OCI-LY1 (cell line): ENCODE measurements at regions not wholly inside any gene's neighbourhood (a gene's known extent, or its start where the extent isn't known, plus 50 kb on each side); places are given as distances from the start of the nearest gene placed in this dataset.
"Not testable (repeated sequence)": the region's sequence is repeated elsewhere in the genome, so short reads cannot be mapped to it uniquely, and the experiment has no call there.

Source experiments
- H2AFZ ChIP-seq: fragments of 200-600 bp; sonication (generic), shearing (Covaris generic); 2 replicates; pipeline ENCODE4 v1.6.0; 2014; ENCODE audit warnings: antibody characterized with exemption, mild to moderate bottlenecking, low read length
- H3F3A ChIP-seq: fragments of 200-600 bp; sonication (generic), shearing (Covaris generic); 2 replicates; pipeline ENCODE4 v1.6.0; 2014; ENCODE audit warnings: mild to moderate bottlenecking, antibody characterized with exemption, low read length, moderate library complexity; ENCODE audit not compliant: insufficient read depth
- H3K27ac ChIP-seq: fragments of 200-600 bp; sonication (generic); 2 replicates; pipeline ENCODE4 v1.5.1; 2014; ENCODE audit warnings: low read length, mixed run types, mild to moderate bottlenecking, low read depth; ENCODE audit not compliant: poor library complexity, severe bottlenecking
- H3K27me3 ChIP-seq: fragments of 200-600 bp; sonication (generic); 2 replicates; pipeline ENCODE4 v1.6.0; 2014; ENCODE audit warnings: antibody characterized with exemption, mild to moderate bottlenecking, low read length, moderate library complexity; ENCODE audit not compliant: insufficient read depth
- H3K36me3 ChIP-seq: fragments of 200-600 bp; sonication (generic); 2 replicates; pipeline ENCODE4 v1.6.1; 2014; ENCODE audit warnings: mild to moderate bottlenecking, antibody characterized with exemption, low read length, moderate library complexity, mixed read lengths; ENCODE audit not compliant: insufficient read depth
- H3K4me1 ChIP-seq: fragments of 200-600 bp; sonication (generic); 2 replicates; pipeline ENCODE4 v1.5.1; 2014; ENCODE audit warnings: mild to moderate bottlenecking, low read length, moderate library complexity; ENCODE audit not compliant: insufficient read depth, severe bottlenecking
- H3K4me2 ChIP-seq: fragments of 200-600 bp; sonication (generic), shearing (Covaris generic); 2 replicates; pipeline ENCODE4 v1.6.1; 2014; ENCODE audit warnings: low read length
- H3K4me3 ChIP-seq: fragments of 200-600 bp; sonication (generic); 2 replicates; pipeline ENCODE4 v1.5.1; 2014; ENCODE audit warnings: low read length, low read depth, mild to moderate bottlenecking, mixed read lengths; ENCODE audit not compliant: poor library complexity, severe bottlenecking
- H3K79me2 ChIP-seq: fragments of 200-600 bp; shearing (Covaris generic); 2 replicates; pipeline ENCODE4 v1.6.1; 2016; ENCODE audit warnings: mixed run types, low read length, mixed read lengths; ENCODE audit not compliant: insufficient read depth
- H3K9ac ChIP-seq: fragments of 200-600 bp; sonication (generic), shearing (Covaris generic); 2 replicates; pipeline ENCODE4 v1.6.1; 2014; ENCODE audit warnings: mild to moderate bottlenecking, low read length, mixed read lengths
- H3K9me2 ChIP-seq: fragments of 200-600 bp; sonication (generic), shearing (Covaris generic); 2 replicates; pipeline ENCODE4 v1.6.1; 2014; ENCODE audit warnings: low read depth, mild to moderate bottlenecking, low read length, mixed read lengths
- H3K9me3 ChIP-seq: fragments of 200-600 bp; shearing (Covaris generic); 2 replicates; pipeline ENCODE4 v1.6.1; 2014; ENCODE audit warnings: low read length, mixed read lengths
- H4K20me1 ChIP-seq: fragments of 200-600 bp; sonication (generic), shearing (Covaris generic); 2 replicates; pipeline ENCODE4 v1.6.0; 2016; ENCODE audit warnings: mild to moderate bottlenecking, low read length; ENCODE audit not compliant: insufficient read depth
- EZH2 ChIP-seq: fragments of 200-600 bp; sonication (generic), shearing (Covaris generic); IDR thresholded peaks from 2 replicates; pipeline ENCODE4 v1.8.0; 2017; ENCODE audit warnings: borderline replicate concordance, mixed run types, mild to moderate bottlenecking, antibody characterized with exemption, low read length, moderate library complexity, mixed read lengths
- TF ChIP-seq, protein P1 (sequence below): fragments of 200-600 bp; sonication (generic), shearing (Covaris generic); IDR thresholded peaks from 2 replicates; pipeline ENCODE4 v1.5.1; 2017; ENCODE audit warnings: mild to moderate bottlenecking, antibody characterized with exemption, low read length, moderate library complexity, mixed read lengths

DNA sequence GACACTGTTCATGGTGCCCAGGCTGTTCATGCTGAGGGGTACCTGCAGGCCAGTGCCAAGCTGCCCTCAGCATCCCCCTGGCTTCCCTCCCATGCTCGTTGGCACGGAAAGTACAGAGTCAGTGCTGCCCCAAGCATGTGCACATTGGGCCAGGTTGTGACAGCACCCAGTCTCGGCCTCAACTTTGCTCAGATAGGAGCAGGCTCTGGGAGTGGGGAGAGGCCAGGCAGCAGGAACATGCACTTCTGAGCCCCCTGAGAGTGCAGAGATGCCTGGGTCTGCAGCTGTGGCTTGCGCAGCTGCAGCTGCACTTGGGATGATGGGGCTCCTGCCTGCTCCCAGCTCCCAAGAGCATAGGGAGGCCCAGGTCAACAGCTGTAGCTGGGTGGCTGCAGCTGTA is 966.4 kb upstream of the NCAM2 start:
- no peaks in the 10 kb centered on the region for H3K36me3 ChIP-seq
- no peaks in the 10 kb centered on the region for H3K4me1 ChIP-seq
- no peak overlapping the region for H2AFZ ChIP-seq

GRCh38 chr21:20040768-20041167 is 957.4 kb upstream of the NCAM2 start:
- H3K36me3 ChIP-seq, result no peaks in the 10 kb centered on the region
- no peak overlapping the region for H2AFZ ChIP-seq
- no peaks in the 10 kb centered on the region for H3K79me2 ChIP-seq
- H3K4me1 ChIP-seq, result no peaks in the 10 kb centered on the region
- no peaks in the 10 kb centered on the region for H3K9me3 ChIP-seq
- H3K9me2 ChIP-seq, result no peaks in the 10 kb centered on the region
- no peaks in the 10 kb centered on the region for H4K20me1 ChIP-seq
- no peak overlapping the region for H3K9ac ChIP-seq
- H3K27me3 ChIP-seq, result no peaks in the 10 kb centered on the region
- no peak overlapping the region for H3K4me2 ChIP-seq
- H3K27ac ChIP-seq, result no peak overlapping the region
- TF ChIP-seq EZH2, result no peak
- TF ChIP-seq, protein P1, sequence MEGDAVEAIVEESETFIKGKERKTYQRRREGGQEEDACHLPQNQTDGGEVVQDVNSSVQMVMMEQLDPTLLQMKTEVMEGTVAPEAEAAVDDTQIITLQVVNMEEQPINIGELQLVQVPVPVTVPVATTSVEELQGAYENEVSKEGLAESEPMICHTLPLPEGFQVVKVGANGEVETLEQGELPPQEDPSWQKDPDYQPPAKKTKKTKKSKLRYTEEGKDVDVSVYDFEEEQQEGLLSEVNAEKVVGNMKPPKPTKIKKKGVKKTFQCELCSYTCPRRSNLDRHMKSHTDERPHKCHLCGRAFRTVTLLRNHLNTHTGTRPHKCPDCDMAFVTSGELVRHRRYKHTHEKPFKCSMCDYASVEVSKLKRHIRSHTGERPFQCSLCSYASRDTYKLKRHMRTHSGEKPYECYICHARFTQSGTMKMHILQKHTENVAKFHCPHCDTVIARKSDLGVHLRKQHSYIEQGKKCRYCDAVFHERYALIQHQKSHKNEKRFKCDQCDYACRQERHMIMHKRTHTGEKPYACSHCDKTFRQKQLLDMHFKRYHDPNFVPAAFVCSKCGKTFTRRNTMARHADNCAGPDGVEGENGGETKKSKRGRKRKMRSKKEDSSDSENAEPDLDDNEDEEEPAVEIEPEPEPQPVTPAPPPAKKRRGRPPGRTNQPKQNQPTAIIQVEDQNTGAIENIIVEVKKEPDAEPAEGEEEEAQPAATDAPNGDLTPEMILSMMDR, result peak; percentile 34; the same call in 1 of the 2 replicates
- no peak overlapping the region for H3K4me3 ChIP-seq
- no peaks in the 10 kb centered on the region for H3F3A ChIP-seq

More for the DNA sequence above, 966.4 kb upstream of the NCAM2 start:
- Histone ChIP-seq H4K20me1 (no peaks in the 10 kb centered on the region), H3F3A (no peaks in the 10 kb centered on the region), H3K79me2 (no peaks in the 10 kb centered on the region), H3K9ac (no peak overlapping the region), H3K27me3 (no peaks in the 10 kb centered on the region), H3K9me3 (no peaks in the 10 kb centered on the region), H3K4me2 (no peak overlapping the region), H3K4me3 (no peak overlapping the region), H3K27ac (no peak overlapping the region), H3K9me2 (no peaks in the 10 kb centered on the region)
- TF ChIP-seq, protein P1, result no peak
- no peak for TF ChIP-seq EZH2

- no peak overlapping the region for H3K9ac ChIP-seq
- H3K79me2 ChIP-seq, result no peaks in the 10 kb centered on the region
- H3K9me2 ChIP-seq, result no peaks in the 10 kb centered on the region
- H3K36me3 ChIP-seq, result no peaks in the 10 kb centered on the region
- H3K27ac ChIP-seq, result no peak overlapping the region
- no peaks in the 10 kb centered on the region for H4K20me1 ChIP-seq
- TF ChIP-seq, protein P1, result no peak
- no peak for TF ChIP-seq EZH2
- no peaks in the 10 kb centered on the region for H3K27me3 ChIP-seq
- no peak overlapping the region for H3K4me3 ChIP-seq
- no peaks in the 10 kb centered on the region for H3F3A ChIP-seq
- H3K9me3 ChIP-seq, result no peaks in the 10 kb centered on the region
- no peaks in the 10 kb centered on the region for H3K4me1 ChIP-seq
- H2AFZ ChIP-seq, result no peak overlapping the region
- no peak overlapping the region for H3K4me2 ChIP-seq
Measured at GRCh38 chr21:20045197-20045596, 953.0 kb upstream of the NCAM2 start.

- H3K36me3 ChIP-seq, H3K27me3 ChIP-seq, H3K4me2 ChIP-seq, H3K9me3 ChIP-seq, H3K9ac ChIP-seq, H3F3A ChIP-seq, H3K9me2 ChIP-seq, H2AFZ ChIP-seq, H3K4me1 ChIP-seq, H4K20me1 ChIP-seq, H3K4me3 ChIP-seq, H3K79me2 ChIP-seq, H3K27ac ChIP-seq: not testable (repeated sequence)
Measured at GRCh38 chr21:20048130-20048837, 949.9 kb upstream of the NCAM2 start.
